ENCODE measurements at regions not wholly inside any gene's neighbourhood (a gene's known extent, or its start where the extent isn't known, plus 50 kb on each side); places are given as distances from the start of the nearest gene placed in this dataset.

DNA sequence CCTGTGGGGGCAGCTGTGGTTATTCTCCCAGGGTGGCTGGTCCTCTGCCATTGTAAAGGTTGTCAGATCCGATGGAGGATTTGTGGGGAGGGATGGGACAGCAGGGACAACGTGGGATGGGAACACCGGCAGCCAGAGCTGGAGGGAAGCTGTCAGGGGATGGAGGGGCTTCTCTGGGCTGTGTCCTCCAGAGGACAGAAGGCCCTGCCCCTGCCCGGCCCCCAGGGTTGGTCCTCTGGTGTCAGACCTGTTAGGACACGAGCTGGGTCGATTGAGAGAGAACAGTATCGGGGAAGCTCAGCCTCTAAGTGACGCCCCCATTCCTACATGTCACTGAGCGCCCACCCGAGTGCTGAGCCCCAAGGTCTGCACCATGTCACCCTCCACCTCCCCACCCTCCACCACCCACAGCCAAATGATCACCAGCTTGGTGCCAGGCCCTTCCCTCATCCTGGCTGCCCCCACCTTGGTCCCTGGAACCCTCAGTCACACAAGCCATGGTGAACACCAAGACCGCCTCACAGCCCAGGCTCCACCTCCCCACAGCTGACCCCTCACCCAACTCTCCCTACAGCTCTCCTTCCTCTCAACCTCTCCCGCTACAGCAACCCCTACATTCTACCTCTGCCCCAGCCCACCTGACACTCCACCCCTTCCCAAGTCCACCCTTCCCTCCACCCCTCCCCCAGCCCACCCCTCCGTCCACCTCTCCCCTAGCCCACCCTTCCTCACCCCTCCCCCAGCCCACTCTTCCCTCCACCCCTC lies 244.4 kb downstream of the MATN1 start:
- TF ChIP-seq POLR2A (IDR thresholded peaks at IDR 0.05; ENCODE audit: low read depth, low read length) (no peak), TAF1 (IDR thresholded peaks at IDR 0.05; ENCODE audit: borderline replicate concordance, low read depth, low read length) (no peak), POLR2AphosphoS5 (IDR thresholded peaks at IDR 0.05; ENCODE audit: low read depth, low read length) (no peak)
